Activated naive CD4-positive, alpha-beta T cell treated with anti-CD3 and anti-CD28 coated beads, Interleukin-2, amount 10 ng/mL, durations not matched to agents 7 days and 5 days (primary cell): ENCODE measurements at regions not wholly inside any gene's neighbourhood (a gene's known extent, or its start where the extent isn't known, plus 50 kb on each side); places are given as distances from the start of the nearest gene placed in this dataset.

Experiments used
- CTCF ChIA-PET: fragments of 350-600 bp; sonication (Branson Sonifier 250); formaldehyde crosslinking; loops from one replicate; lab custom pipeline; 2021; ENCODE audit warnings: antibody characterized with exemption; lab: Charles Lee
- DNase-seq: peaks from one replicate; pipeline ENCODE4 v3.0.0-alpha.2; 2020
- H3K27ac Mint-ChIP-seq: one replicate; pipeline ENCODE4 v1.8.0; 2021; ENCODE audit warnings: mild to moderate bottlenecking, moderate library complexity, mixed read lengths
- H3K27me3 Mint-ChIP-seq: one replicate; pipeline ENCODE4 v1.8.0; 2021; ENCODE audit warnings: mild to moderate bottlenecking, mixed read lengths
- H3K36me3 Mint-ChIP-seq: one replicate; pipeline ENCODE4 v1.8.0; 2021; ENCODE audit warnings: mixed read lengths
- H3K4me1 Mint-ChIP-seq: one replicate; pipeline ENCODE4 v1.8.0; 2021; ENCODE audit warnings: mixed read lengths
- H3K4me3 Mint-ChIP-seq: one replicate; pipeline ENCODE4 v1.8.0; 2021; ENCODE audit warnings: mild to moderate bottlenecking, moderate library complexity, mixed read lengths
- H3K9me3 Mint-ChIP-seq: one replicate; pipeline ENCODE4 v1.8.0; 2021; ENCODE audit warnings: mixed read lengths

DNA sequence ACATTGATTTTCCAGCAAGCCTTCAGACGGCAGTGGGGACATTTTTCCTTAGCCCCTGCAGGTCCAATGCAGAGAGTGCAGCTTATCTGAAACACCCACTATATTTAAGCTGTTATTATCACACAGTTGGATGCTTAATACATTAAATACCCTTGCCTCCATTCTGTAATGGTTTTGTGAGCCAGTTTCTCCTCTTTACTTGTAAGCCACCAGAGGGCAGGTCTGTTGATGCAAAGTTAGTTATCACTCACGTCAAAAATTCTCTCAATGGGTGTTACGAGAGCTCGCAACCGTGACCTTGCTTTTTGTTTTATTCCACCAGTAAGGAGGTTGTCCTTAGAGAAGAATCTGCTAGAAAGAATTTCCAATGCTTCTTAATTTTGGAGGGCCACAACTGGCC is 189.8 kb downstream of the INSIG2 start:
- Mint-ChIP-seq H3K9me3 (no peaks in the 10 kb centered on the region), H3K4me3 (no peak overlapping the region), H3K27ac (no peak overlapping the region), H3K27me3 (no peaks in the 10 kb centered on the region), H3K36me3 (no peaks in the 10 kb centered on the region), H3K4me1 (no peaks in the 10 kb centered on the region)
- CTCF ChIA-PET = no interaction called here
- no peak for DNase-seq

DNA sequence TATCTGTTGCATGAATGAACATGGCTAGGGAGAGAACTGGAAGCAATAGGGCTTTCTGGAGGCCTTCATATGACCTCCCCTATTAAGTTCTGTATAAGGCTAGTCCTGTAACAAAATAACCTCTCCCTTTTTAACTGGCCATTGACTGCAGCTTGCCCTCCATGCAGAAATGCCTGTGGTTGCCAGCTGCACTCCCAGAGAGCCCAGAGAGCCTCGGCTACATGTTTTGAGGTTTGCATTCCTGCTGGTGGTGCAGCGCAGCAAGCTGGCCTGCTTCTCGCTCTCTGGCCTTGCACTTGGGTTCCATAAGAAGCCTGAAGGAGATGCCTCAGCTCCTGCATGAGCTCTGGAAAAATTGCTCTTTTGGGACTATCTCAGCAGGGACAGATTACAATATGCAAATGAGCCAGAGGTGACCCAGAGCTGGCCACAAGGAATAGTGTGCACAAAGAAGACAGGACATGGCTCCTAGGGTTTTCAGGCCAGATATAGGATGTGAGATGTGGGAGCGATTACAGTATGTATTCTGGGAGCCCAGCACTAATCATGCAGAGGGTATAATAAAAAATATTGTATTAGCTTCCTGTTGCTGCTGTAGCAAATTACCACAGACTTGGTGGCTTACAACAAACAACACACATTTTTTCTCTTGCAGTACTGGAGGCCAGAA is 186.7 kb downstream of the INSIG2 start:
- DNase-seq = no peak
- CTCF ChIA-PET = no interaction called here
- no peaks in the 10 kb centered on the region for H3K4me1 Mint-ChIP-seq
- H3K27me3 Mint-ChIP-seq = peaks cover 5% of the 10 kb centered on the region
- no peak overlapping the region for H3K4me3 Mint-ChIP-seq
- H3K36me3 Mint-ChIP-seq = no peaks in the 10 kb centered on the region
- H3K27ac Mint-ChIP-seq = no peak overlapping the region
- no peaks in the 10 kb centered on the region for H3K9me3 Mint-ChIP-seq

DNA sequence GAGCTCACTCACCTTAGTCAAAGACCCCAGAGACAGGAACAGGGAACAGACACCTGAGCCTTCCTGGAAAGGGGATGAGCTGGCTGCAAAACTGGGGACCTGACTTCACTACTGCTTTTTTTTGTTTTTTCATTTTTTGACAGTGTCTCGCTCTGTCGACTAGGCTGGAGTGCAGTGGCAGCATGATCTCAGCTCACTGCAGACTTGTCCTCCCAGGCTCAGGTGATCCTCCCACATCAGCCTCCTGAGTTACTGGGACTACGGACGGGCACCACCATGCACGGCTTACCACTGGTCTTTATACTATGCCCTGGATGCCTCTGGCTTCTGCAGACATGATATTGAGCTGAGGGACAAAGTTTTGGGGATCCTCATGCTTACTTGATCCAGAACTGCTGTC is 184.1 kb downstream of the INSIG2 start:
- Mint-ChIP-seq H3K27me3 (peaks cover 5% of the 10 kb centered on the region), H3K4me3 (no peak overlapping the region), H3K36me3 (no peaks in the 10 kb centered on the region), H3K4me1 (no peaks in the 10 kb centered on the region), H3K27ac (no peak overlapping the region), H3K9me3 (no peaks in the 10 kb centered on the region)
- CTCF ChIA-PET = interaction anchor here (0.9 kb wide), 1 partner anchor 50 kb away, joined by 3 read pairs; no protein-coding TSS in a partner anchor
- no peak for DNase-seq

DNA sequence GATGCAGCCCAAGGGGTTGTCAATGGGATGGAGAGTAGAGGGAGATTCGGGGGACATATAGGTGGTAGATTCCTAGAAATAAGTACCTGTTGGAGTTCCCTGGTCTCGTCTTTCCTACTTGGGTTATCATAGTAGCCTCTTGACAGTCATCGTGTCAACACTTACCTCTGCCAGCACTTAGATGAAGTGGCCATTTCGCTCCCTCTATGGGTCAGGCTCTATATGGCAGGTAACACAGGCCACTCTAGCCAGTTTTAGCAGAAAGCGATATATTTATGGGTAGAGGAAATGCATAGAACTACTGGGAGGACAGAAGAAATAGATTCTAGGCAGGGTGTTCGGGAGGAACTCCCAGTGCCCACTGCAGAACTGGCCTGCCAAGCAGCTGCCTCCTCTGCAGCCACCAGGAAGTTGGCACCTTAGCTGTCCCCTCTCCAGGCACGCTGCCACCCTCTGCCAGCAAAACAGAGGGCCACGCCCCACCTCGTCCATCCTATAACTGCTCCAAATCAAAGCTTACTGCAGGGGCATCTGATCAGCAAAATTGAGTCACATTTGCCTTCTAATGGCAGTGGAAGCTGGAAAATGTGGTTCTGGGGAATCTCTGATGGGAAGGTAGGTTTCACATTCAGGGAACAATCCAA is 181.3 kb downstream of the INSIG2 start:
- Mint-ChIP-seq H3K27me3 (peaks cover 8% of the 10 kb centered on the region), H3K27ac (no peak overlapping the region), H3K4me3 (no peak overlapping the region), H3K4me1 (no peaks in the 10 kb centered on the region), H3K9me3 (no peaks in the 10 kb centered on the region), H3K36me3 (no peaks in the 10 kb centered on the region)
- DNase-seq = no peak
- CTCF ChIA-PET = no interaction called here

DNA sequence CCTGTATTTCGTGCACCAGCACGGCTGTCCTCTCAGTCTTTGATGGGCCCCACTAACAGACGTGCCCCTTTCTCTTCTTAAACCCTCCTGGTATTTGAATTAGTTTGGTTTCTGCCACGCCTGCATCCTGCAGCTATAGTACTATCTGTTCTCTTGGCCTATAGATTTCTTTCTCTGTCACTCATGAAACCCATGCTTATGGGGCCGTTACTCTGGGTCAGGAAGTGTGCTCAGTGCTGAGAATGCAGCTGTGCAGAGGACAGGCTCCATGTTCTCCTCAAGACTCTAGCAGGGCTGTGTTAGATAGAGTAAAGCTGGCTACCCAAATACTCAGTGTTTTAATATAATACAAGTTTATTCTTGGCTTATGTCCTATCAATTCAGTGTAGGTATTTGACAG is 180.0 kb downstream of the INSIG2 start:
- no peak for DNase-seq
- Mint-ChIP-seq H3K9me3 (no peaks in the 10 kb centered on the region), H3K27ac (no peak overlapping the region), H3K36me3 (no peaks in the 10 kb centered on the region), H3K4me3 (no peak overlapping the region), H3K27me3 (peaks cover 8% of the 10 kb centered on the region), H3K4me1 (no peaks in the 10 kb centered on the region)
- CTCF ChIA-PET = no interaction called here

DNA sequence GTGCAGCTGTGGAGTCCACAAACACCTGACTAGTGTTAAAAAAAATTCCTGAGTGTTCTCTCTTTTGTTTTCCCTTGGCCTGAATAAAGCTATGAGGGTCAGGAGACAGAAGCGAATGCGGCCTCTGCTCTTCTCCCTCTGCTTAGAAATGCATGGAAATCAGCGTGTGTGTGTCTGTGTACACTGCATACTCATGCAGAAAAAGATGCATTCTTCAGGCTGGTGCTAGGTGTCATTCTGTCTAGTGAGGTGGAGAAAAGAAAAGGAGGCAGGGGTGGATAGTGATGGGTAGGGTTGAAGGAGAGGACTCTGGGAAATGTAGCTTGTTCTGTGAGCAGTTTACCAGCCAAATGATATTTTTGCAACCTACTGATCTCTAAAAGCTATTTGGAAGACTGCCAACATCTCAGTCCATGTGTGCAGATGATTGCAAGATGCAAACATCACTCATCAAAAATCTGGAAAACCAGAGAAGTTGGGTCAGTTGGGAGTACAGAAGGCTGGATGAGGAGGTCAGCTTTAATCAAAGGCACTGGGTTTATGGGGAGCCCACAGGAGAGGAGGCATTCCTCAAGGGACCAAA is 177.7 kb downstream of the INSIG2 start:
- DNase-seq = no peak
- H3K4me3 Mint-ChIP-seq = no peak overlapping the region
- no peaks in the 10 kb centered on the region for H3K9me3 Mint-ChIP-seq
- H3K27ac Mint-ChIP-seq = no peak overlapping the region
- H3K27me3 Mint-ChIP-seq = peaks cover 7% of the 10 kb centered on the region
- H3K36me3 Mint-ChIP-seq = no peaks in the 10 kb centered on the region
- H3K4me1 Mint-ChIP-seq = no peaks in the 10 kb centered on the region
- CTCF ChIA-PET = no interaction called here

DNA sequence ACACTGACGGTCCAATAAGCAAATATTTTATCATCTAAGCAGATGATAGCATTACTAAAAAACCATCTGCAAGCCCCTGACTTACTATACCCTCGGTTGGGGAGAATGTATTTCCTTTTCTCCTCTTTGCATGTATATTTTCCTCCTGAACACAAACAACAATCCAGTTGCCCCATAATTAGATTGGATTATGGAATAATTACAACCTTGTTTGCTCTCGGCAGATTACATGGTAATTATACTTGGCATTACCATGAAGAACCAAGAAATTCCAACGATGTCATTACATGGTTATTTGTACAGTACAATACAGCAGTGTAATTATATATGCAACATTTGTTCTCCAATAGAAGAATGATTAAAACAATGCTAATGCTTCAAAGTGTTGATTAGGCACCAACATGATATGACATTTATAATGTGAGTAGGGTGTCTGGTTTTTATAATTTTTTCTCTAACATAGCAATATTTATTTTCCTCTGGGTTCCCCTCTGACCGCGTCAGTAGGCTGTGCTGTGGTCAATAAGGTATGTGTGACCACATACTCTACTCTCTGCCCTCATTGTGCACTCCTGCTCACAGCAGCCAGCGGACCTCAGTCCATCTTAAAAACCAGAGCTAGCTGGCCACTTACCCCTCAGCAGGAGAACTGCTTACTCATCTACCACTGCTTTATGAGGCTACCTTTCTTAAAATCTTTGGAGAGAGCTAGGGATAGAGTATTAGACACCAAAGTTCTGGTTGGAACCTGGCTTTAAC is 176.1 kb downstream of the INSIG2 start:
- Mint-ChIP-seq H3K27me3 (peaks cover 7% of the 10 kb centered on the region), H3K4me1 (no peaks in the 10 kb centered on the region), H3K4me3 (no peak overlapping the region), H3K36me3 (no peaks in the 10 kb centered on the region), H3K27ac (no peak overlapping the region), H3K9me3 (no peaks in the 10 kb centered on the region)
- no peak for DNase-seq
- CTCF ChIA-PET = interaction anchor here (0.6 kb wide), 1 partner anchor 232 kb away, joined by 3 read pairs; no protein-coding TSS in a partner anchor

DNA sequence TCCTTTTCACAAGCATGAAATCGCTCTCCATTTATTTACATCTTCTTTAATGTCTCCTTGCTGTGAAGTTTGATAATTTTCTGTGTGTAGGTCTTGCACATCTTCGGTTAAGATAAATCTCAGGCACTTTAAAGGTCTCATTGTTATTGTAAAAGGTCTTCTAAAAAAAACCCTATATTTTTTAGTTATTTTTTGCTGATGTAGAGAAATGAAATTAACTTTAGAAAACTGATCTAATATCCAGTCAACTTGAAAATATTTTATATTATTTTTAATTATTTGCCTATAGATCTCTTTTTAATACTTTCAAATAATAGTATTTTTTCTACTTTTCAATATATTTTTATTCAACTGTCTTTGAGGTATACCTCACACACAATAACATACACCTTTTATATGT is 169.4 kb downstream of the INSIG2 start:
- peaks cover 12% of the 10 kb centered on the region for H3K27me3 Mint-ChIP-seq
- no peaks in the 10 kb centered on the region for H3K4me1 Mint-ChIP-seq
- H3K27ac Mint-ChIP-seq = no peak overlapping the region
- H3K4me3 Mint-ChIP-seq = no peak overlapping the region
- CTCF ChIA-PET = no interaction called here
- DNase-seq = no peak
- no peaks in the 10 kb centered on the region for H3K36me3 Mint-ChIP-seq
- H3K9me3 Mint-ChIP-seq = no peaks in the 10 kb centered on the region

DNA sequence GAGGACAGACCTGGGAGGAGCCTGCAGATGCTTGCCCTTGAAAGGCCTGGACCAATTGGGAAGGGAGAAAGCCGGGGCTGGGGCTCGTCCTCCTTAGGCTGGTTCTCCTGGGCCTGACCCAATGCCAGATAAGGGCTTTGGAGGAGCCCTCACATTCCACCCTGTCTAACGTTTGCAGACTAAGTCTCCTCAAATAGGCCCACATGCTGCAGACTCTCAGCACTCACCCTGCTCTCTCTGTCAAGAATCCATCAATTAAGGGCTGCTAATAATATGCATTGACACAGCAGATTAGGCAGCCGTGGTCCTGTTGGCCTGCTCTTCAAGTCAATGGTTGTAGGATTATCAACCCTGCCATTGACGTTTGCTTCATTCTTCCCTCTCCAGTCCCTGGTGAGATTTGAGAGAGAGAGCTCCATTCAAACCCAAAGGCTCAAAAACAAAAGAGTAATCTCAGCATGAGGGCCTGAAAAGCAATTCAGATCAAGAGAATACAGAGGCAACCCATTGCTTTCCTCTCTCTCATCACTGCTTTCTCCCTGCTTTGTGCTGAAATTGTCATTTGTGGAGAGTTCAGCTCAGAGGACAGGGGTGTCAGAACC is 167.6 kb downstream of the INSIG2 start:
- H3K4me3 Mint-ChIP-seq = no peak overlapping the region
- peaks cover 11% of the 10 kb centered on the region for H3K27me3 Mint-ChIP-seq
- H3K9me3 Mint-ChIP-seq = no peaks in the 10 kb centered on the region
- DNase-seq = no peak
- no peaks in the 10 kb centered on the region for H3K36me3 Mint-ChIP-seq
- no peak overlapping the region for H3K27ac Mint-ChIP-seq
- no peaks in the 10 kb centered on the region for H3K4me1 Mint-ChIP-seq
- CTCF ChIA-PET = no interaction called here

DNA sequence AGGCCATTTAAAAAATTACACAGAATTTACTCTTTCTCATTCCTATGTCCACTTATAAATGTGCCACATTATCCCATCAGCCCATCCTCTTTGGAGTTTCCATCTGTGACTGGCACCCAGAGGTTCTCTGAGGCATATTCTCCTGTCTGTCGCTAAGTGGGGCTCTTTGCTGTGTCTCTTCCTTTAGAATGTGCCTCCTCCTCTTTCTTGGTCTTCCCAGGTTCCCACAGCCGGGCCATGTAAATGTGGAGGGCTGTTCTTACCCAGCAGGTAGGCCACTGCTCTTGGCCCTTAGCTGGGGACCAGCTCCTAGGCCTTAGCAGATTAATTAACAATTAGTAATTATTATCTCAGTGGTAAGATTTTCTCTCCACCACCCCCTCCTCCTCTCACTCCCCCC is 167.0 kb downstream of the INSIG2 start:
- peaks cover 13% of the 10 kb centered on the region for H3K27me3 Mint-ChIP-seq
- H3K4me1 Mint-ChIP-seq = no peaks in the 10 kb centered on the region
- H3K27ac Mint-ChIP-seq = no peak overlapping the region
- no peak for DNase-seq
- H3K4me3 Mint-ChIP-seq = no peak overlapping the region
- no peaks in the 10 kb centered on the region for H3K36me3 Mint-ChIP-seq
- CTCF ChIA-PET = no interaction called here
- H3K9me3 Mint-ChIP-seq = no peaks in the 10 kb centered on the region

DNA sequence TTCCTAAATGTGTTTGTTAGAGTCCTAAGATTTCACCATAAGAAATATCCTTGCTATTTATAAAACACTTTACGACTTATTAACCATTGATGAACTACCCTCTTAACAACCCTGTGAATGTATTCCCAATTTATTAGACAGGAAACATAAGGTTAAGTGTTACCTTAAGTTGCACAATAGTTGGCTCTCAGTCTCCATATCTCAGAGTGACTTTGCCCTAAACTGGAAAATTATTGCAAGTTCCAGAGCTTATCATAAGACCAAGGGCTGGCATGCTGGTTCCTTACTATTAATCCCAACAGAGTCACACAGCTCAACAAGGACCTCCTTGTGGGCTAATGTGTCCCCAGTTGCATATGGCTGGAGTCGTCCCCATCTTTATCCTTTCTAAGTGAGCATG is 165.8 kb downstream of the INSIG2 start:
- no peak for DNase-seq
- Mint-ChIP-seq H3K9me3 (no peaks in the 10 kb centered on the region), H3K27me3 (peaks cover 20% of the 10 kb centered on the region), H3K27ac (no peak overlapping the region), H3K36me3 (no peaks in the 10 kb centered on the region), H3K4me3 (no peak overlapping the region), H3K4me1 (no peaks in the 10 kb centered on the region)
- CTCF ChIA-PET = no interaction called here

DNA sequence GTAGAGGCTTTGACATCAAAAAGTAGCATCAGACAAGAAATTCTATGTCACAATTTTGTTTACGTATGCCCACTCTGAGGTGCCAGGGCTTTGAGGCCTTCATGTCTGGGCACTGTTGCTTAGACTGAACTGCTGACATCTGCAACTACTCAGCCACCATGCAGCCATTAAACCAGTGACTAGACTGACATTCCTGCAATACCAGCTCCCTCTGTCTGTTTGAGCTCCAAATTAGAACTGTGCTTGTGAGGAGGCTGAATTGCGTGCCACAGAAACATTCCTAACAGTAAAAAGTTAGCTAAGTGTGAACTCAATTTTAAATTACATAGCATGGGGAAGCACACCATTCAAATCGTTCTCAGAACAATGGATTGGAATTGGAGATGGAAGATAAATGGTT is 163.2 kb downstream of the INSIG2 start:
- H3K4me1 Mint-ChIP-seq = no peaks in the 10 kb centered on the region
- CTCF ChIA-PET = no interaction called here
- no peak overlapping the region for H3K4me3 Mint-ChIP-seq
- peaks cover 22% of the 10 kb centered on the region for H3K27me3 Mint-ChIP-seq
- H3K36me3 Mint-ChIP-seq = no peaks in the 10 kb centered on the region
- DNase-seq = no peak
- no peak overlapping the region for H3K27ac Mint-ChIP-seq
- no peaks in the 10 kb centered on the region for H3K9me3 Mint-ChIP-seq

DNA sequence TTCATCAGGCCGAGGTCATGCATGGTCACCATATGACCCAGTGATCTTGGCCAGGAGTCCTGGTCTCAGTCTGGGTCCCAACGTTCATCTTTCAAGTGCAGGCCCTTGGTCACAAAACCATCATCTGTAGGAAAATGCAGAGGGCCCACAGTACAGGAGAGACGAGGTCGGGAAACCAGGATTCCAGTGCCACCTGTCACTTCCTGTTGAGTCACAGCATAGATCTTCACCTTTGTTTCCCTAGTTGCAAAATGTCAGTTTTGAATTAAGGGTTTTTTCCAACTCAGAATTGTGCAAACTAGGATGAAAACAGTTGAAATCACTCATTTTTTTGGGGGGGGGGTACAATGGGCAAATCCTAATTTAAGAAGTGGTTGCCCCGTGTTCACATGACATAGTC is 162.2 kb downstream of the INSIG2 start:
- Mint-ChIP-seq H3K4me1 (no peaks in the 10 kb centered on the region), H3K27me3 (peaks cover 15% of the 10 kb centered on the region), H3K9me3 (no peaks in the 10 kb centered on the region), H3K27ac (no peak overlapping the region), H3K36me3 (no peaks in the 10 kb centered on the region), H3K4me3 (no peak overlapping the region)
- DNase-seq = no peak
- CTCF ChIA-PET = no interaction called here

DNA sequence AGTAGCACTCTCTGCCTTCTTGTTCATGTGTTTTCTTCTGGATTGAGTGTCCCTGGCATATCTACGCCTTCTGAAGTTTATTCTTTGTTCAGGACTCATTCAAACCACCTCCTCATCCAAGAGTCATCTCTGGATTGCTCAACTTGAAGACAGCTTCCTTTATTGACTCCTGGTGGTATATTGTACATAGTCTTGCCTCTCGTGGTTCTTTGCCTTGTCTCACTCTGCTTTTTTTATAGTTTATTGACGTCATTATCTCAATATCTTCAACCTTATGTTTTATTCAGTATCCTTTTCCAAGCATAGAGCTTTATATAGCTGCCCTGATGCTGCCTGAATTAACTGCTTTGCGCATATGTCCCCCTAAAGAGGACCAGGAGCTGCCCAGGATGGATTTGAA is 161.7 kb downstream of the INSIG2 start:
- CTCF ChIA-PET = no interaction called here
- H3K36me3 Mint-ChIP-seq = no peaks in the 10 kb centered on the region
- H3K4me3 Mint-ChIP-seq = no peak overlapping the region
- no peaks in the 10 kb centered on the region for H3K4me1 Mint-ChIP-seq
- no peak overlapping the region for H3K27ac Mint-ChIP-seq
- H3K9me3 Mint-ChIP-seq = no peaks in the 10 kb centered on the region
- DNase-seq = no peak
- peaks cover 15% of the 10 kb centered on the region for H3K27me3 Mint-ChIP-seq
